Vagina (tissue), 2 donors: ENCODE measurements at regions not wholly inside any gene's neighbourhood (a gene's known extent, or its start where the extent isn't known, plus 50 kb on each side); places are given as distances from the start of the nearest gene placed in this dataset.

Experiments
- POLR2A ChIP-seq, 2 donors: fragments of 450-650 bp; IDR thresholded peaks; one replicate each; pipeline ENCODE4 v1.6.1; 2017; ENCODE audit warnings: antibody characterized with exemption in 2 of 2, mild to moderate bottlenecking in 2 of 2, moderate library complexity in 2 of 2
- POLR2AphosphoS5 ChIP-seq, 2 donors: sonication (generic); formaldehyde crosslinking; IDR thresholded peaks; one replicate each; pipeline ENCODE4 v1.9.0; 2017; ENCODE audit warnings: antibody characterized with exemption in 2 of 2, mild to moderate bottlenecking in 2 of 2, low read depth in 1 of 2; ENCODE audit not compliant: insufficient read depth in 1 of 2
- TF ChIP-seq, protein P1 (sequence below), 3 experiments: fragments of 450-650 bp in 2 of 3; fragments of 200-600 bp in 1 of 3; sonication (generic) in 1 of 3; IDR thresholded peaks; one replicate each; pipeline ENCODE4 v1.5.1; 2017 to 2019; ENCODE audit warnings: antibody characterized with exemption in 3 of 3, mild to moderate bottlenecking in 2 of 3, moderate library complexity in 2 of 3

- TF ChIP-seq, protein P1, sequence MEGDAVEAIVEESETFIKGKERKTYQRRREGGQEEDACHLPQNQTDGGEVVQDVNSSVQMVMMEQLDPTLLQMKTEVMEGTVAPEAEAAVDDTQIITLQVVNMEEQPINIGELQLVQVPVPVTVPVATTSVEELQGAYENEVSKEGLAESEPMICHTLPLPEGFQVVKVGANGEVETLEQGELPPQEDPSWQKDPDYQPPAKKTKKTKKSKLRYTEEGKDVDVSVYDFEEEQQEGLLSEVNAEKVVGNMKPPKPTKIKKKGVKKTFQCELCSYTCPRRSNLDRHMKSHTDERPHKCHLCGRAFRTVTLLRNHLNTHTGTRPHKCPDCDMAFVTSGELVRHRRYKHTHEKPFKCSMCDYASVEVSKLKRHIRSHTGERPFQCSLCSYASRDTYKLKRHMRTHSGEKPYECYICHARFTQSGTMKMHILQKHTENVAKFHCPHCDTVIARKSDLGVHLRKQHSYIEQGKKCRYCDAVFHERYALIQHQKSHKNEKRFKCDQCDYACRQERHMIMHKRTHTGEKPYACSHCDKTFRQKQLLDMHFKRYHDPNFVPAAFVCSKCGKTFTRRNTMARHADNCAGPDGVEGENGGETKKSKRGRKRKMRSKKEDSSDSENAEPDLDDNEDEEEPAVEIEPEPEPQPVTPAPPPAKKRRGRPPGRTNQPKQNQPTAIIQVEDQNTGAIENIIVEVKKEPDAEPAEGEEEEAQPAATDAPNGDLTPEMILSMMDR (IDR thresholded peaks at IDR 0.05), result no peak
- TF ChIP-seq POLR2A (IDR thresholded peaks at IDR 0.05) (no peak), POLR2AphosphoS5 (IDR thresholded peaks at IDR 0.05; ENCODE audit: insufficient read depth in 1 of 2, low read depth in 1 of 2) (no peak)
These were observed 140.3 kb downstream of the ZC3H11B start for GRCh38 chr1:219472596-219472995.
